DOHH2 (cell line): ENCODE measurements at regions not wholly inside any gene's neighbourhood (a gene's known extent, or its start where the extent isn't known, plus 50 kb on each side); places are given as distances from the start of the nearest gene placed in this dataset.

Experiments used
- H3F3A ChIP-seq: fragments of 200-600 bp; sonication (generic), shearing (Covaris generic); 2 replicates; pipeline ENCODE4 v1.6.0; 2016; ENCODE audit warnings: antibody characterized with exemption, mild to moderate bottlenecking; ENCODE audit not compliant: control insufficient read depth, insufficient read depth
- H3K27ac ChIP-seq: fragments of 200-600 bp; sonication (generic); 2 replicates; pipeline ENCODE4 v1.5.1; 2014; ENCODE audit warnings: low read depth, mild to moderate bottlenecking, low read length, moderate library complexity
- H3K27me3 ChIP-seq: fragments of 200-600 bp; sonication (generic); 2 replicates; pipeline ENCODE4 v1.6.1; 2014; ENCODE audit warnings: mild to moderate bottlenecking, low read length, mixed read lengths; ENCODE audit not compliant: control insufficient read depth
- H3K36me3 ChIP-seq: fragments of 200-600 bp; sonication (generic); 2 replicates; pipeline ENCODE4 v1.6.1; 2014; ENCODE audit warnings: mild to moderate bottlenecking, low read length, moderate library complexity, mixed read lengths; ENCODE audit not compliant: control insufficient read depth
- H3K4me1 ChIP-seq: fragments of 200-600 bp; sonication (generic); 2 replicates; pipeline ENCODE4 v1.6.1; 2014; ENCODE audit warnings: mild to moderate bottlenecking, low read length, mixed read lengths; ENCODE audit not compliant: control insufficient read depth
- H3K4me2 ChIP-seq: fragments of 200-600 bp; sonication (generic); 2 replicates; pipeline ENCODE4 v1.6.0; 2014; ENCODE audit warnings: mild to moderate bottlenecking, low read length, moderate library complexity
- H3K4me3 ChIP-seq: fragments of 200-600 bp; sonication (generic); 2 replicates; pipeline ENCODE4 v1.5.1; 2014; ENCODE audit warnings: mild to moderate bottlenecking, low read length, mixed read lengths
- H3K79me2 ChIP-seq: fragments of 200-600 bp; sonication (generic); 2 replicates; pipeline ENCODE4 v1.6.1; 2014; ENCODE audit warnings: mild to moderate bottlenecking, low read length, mixed read lengths; ENCODE audit not compliant: control insufficient read depth
- H3K9me2 ChIP-seq: fragments of 200-600 bp; sonication (generic); replicated peaks from 2 replicates; pipeline ENCODE4 v1.6.1; 2014; ENCODE audit warnings: mild to moderate bottlenecking, low read length, mixed read lengths; ENCODE audit not compliant: control insufficient read depth
- H3K9me3 ChIP-seq: fragments of 200-600 bp; sonication (generic); 2 replicates; pipeline ENCODE4 v1.6.1; 2014; ENCODE audit warnings: antibody characterized with exemption, low read length, mixed read lengths; ENCODE audit not compliant: control insufficient read depth, insufficient read depth
- H4K20me1 ChIP-seq: fragments of 200-600 bp; sonication (generic); 2 replicates; pipeline ENCODE4 v1.6.0; 2014; ENCODE audit warnings: low read depth, mild to moderate bottlenecking, antibody characterized with exemption, low read length, moderate library complexity; ENCODE audit not compliant: control insufficient read depth, insufficient read depth
- EZH2phosphoT487 ChIP-seq: fragments of 200-600 bp; sonication (generic); IDR thresholded peaks from 2 replicates; pipeline ENCODE4 v1.6.1; 2017; ENCODE audit warnings: borderline replicate concordance, mild to moderate bottlenecking, antibody characterized with exemption, low read length, moderate library complexity, mixed read lengths
- TF ChIP-seq, protein P1 (sequence below): fragments of 200-600 bp; sonication (generic); IDR thresholded peaks from one replicate; pipeline ENCODE4 v1.5.1; 2014; ENCODE audit warnings: antibody characterized with exemption, mild to moderate bottlenecking, low read depth, low read length; ENCODE audit not compliant: poor library complexity, severe bottlenecking

DNA sequence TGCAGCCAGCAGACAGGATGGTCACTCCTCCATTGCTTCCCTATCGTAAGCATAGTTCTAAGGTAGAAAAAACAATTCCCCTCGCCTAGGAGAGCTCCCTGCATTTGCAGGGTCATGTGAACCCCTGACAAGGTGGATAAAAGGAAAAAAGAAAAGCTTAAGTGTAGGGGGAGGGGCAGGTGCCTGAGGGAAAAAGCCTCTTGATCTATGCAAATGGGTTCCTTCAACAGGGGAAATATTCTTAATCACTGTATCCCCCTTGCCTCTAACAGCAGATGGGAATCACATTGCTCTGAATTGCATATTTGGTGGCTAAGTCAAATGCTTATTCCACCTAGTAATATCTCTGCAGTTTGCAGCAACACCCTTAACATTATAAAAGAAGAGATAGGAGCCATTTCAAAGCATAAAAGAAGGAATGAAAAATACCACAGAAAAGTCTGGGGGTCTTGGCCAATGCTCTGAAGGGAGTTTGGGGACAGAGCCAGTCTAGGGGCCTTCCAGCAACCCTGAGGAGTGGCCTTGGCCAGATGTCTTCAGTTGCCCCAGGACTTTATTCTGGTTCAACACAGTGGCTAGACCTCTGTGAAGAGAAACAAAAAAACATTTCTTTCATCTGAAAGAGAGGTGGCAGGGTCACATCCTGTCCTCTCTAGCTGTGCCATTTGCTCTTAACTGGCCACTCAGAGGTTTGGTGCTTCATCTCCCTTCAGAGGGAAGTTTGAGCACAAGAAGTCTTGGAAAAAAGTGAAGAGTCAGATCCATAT lies 660.4 kb upstream of the GJE1 start:
- no peaks in the 10 kb centered on the region for H3K9me2 ChIP-seq
- H3K36me3 ChIP-seq: no peaks in the 10 kb centered on the region
- no peak overlapping the region for H3K4me3 ChIP-seq
- no peaks in the 10 kb centered on the region for H3K9me3 ChIP-seq
- H3K27ac ChIP-seq: no peak overlapping the region
- no peaks in the 10 kb centered on the region for H4K20me1 ChIP-seq
- H3K79me2 ChIP-seq: no peaks in the 10 kb centered on the region
- no peaks in the 10 kb centered on the region for H3F3A ChIP-seq
- H3K4me2 ChIP-seq: no peak overlapping the region
- TF ChIP-seq, protein P1, sequence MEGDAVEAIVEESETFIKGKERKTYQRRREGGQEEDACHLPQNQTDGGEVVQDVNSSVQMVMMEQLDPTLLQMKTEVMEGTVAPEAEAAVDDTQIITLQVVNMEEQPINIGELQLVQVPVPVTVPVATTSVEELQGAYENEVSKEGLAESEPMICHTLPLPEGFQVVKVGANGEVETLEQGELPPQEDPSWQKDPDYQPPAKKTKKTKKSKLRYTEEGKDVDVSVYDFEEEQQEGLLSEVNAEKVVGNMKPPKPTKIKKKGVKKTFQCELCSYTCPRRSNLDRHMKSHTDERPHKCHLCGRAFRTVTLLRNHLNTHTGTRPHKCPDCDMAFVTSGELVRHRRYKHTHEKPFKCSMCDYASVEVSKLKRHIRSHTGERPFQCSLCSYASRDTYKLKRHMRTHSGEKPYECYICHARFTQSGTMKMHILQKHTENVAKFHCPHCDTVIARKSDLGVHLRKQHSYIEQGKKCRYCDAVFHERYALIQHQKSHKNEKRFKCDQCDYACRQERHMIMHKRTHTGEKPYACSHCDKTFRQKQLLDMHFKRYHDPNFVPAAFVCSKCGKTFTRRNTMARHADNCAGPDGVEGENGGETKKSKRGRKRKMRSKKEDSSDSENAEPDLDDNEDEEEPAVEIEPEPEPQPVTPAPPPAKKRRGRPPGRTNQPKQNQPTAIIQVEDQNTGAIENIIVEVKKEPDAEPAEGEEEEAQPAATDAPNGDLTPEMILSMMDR: no peak
- TF ChIP-seq EZH2phosphoT487: no peak
- H3K27me3 ChIP-seq: no peaks in the 10 kb centered on the region
- H3K4me1 ChIP-seq: no peaks in the 10 kb centered on the region

DNA sequence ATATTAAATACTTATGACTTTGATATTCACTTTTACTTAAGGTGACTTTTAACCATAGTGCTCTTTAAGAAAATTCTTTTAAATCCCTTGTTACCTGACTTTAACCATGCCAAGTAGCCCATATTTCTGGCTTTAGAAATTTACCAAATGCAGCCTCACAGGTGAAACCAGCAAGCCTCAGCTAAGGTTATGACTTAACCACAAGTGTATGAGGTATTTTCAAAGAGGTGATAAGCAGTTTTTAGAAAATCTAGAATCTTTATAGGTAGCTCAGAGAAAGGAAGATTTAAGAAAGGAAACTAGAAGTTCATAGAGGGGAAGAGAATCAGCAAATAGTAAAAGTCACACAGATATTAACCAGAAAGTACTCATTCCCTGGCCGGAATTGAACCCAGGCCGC lies 661.9 kb upstream of the GJE1 start:
- Histone ChIP-seq H3K27me3 (no peaks in the 10 kb centered on the region), H3K4me2 (no peak overlapping the region), H3K9me2 (no peaks in the 10 kb centered on the region), H3K4me3 (no peak overlapping the region), H3F3A (no peaks in the 10 kb centered on the region), H3K4me1 (no peaks in the 10 kb centered on the region), H3K9me3 (no peaks in the 10 kb centered on the region), H3K27ac (no peak overlapping the region), H3K36me3 (no peaks in the 10 kb centered on the region), H4K20me1 (no peaks in the 10 kb centered on the region), H3K79me2 (no peaks in the 10 kb centered on the region)
- TF ChIP-seq EZH2phosphoT487: no peak
- TF ChIP-seq, protein P1: no peak

DNA sequence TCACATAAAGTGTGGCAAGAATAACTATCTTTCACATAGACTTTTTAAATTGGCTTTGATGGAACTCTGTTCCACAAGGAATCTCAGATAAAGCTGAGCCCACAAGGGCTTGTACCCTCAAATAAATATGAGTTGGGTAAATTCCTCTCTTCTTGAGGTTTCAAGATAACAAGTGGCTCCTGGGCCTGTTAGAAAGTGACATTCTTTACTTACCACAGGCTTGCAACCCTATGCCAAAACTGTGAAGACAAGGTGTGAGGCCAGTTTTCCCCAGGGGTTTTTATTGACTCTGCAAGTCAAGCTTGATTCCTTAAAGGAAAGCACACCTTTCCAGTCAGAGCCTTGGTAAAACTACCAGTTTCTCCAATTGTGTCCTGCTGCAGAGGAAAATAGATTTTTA lies 664.8 kb upstream of the GJE1 start:
- peaks cover 8% of the 10 kb centered on the region for H3K4me1 ChIP-seq
- no peaks in the 10 kb centered on the region for H3K9me3 ChIP-seq
- H3F3A ChIP-seq: no peaks in the 10 kb centered on the region
- TF ChIP-seq, protein P1: no peak
- no peak for TF ChIP-seq EZH2phosphoT487
- H3K79me2 ChIP-seq: no peaks in the 10 kb centered on the region
- H3K9me2 ChIP-seq: no peaks in the 10 kb centered on the region
- H3K27ac ChIP-seq: no peak overlapping the region
- H3K36me3 ChIP-seq: no peaks in the 10 kb centered on the region
- H3K4me2 ChIP-seq: no peak overlapping the region
- H3K4me3 ChIP-seq: no peak overlapping the region
- H4K20me1 ChIP-seq: no peaks in the 10 kb centered on the region
- H3K27me3 ChIP-seq: no peaks in the 10 kb centered on the region
